ENCODE measurements at regions not wholly inside any gene's neighbourhood (a gene's known extent, or its start where the extent isn't known, plus 50 kb on each side); places are given as distances from the start of the nearest gene placed in this dataset.

DNA sequence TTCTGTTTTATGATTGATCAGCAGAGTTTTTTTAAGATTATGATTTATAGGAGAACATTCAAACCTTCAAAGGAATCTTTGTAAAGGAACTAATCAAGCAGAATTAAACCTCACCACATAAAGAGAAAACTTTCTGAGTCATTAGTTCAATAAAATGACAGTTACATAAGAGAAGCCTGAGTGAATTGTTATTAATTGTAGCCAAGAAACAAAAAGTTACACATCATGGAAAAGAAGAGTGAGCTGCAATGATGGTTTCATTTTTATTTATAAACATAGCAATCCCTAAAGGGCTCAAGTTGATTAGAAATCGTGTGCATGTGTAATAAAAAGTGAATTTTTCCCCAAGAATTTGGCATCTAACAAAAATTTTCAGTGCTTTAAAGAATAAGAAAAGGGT, 731.4 kb downstream of the LTN1 start:
- Histone ChIP-seq H3K4me2 (ENCODE audit: low read depth, low read length, poor library complexity, severe bottlenecking) (no peak overlapping the region), H3K9me2 (replicated peaks; ENCODE audit: low read depth, low read length) (no peaks in the 10 kb centered on the region), H4K20me1 (ENCODE audit: insufficient read depth, low read length, poor library complexity, severe bottlenecking) (no peaks in the 10 kb centered on the region), H2AFZ (ENCODE audit: low read length) (no peak overlapping the region), H3K79me2 (ENCODE audit: insufficient read depth, low read length) (no peaks in the 10 kb centered on the region), H3K36me3 (ENCODE audit: insufficient read depth, low read length) (no peaks in the 10 kb centered on the region), H3K9me3 (ENCODE audit: insufficient read depth, low read depth, low read length) (no peaks in the 10 kb centered on the region; the same call in 1 of the 2 replicates), H3F3A (ENCODE audit: low read depth) (no peaks in the 10 kb centered on the region), H3K9ac (ENCODE audit: low read depth, low read length, poor library complexity, severe bottlenecking) (no peak overlapping the region), H3K4me1 (ENCODE audit: insufficient read depth, low read length, poor library complexity, severe bottlenecking) (no peaks in the 10 kb centered on the region), H3K4me3 (ENCODE audit: low read length, poor library complexity, severe bottlenecking) (no peak overlapping the region), H3K27me3 (ENCODE audit: insufficient read depth, low read length, poor library complexity, severe bottlenecking) (no peaks in the 10 kb centered on the region)
- no peak for TF ChIP-seq EZH2phosphoT487 (IDR thresholded peaks at IDR 0.05; ENCODE audit: borderline replicate concordance)
- TF ChIP-seq, protein P1, sequence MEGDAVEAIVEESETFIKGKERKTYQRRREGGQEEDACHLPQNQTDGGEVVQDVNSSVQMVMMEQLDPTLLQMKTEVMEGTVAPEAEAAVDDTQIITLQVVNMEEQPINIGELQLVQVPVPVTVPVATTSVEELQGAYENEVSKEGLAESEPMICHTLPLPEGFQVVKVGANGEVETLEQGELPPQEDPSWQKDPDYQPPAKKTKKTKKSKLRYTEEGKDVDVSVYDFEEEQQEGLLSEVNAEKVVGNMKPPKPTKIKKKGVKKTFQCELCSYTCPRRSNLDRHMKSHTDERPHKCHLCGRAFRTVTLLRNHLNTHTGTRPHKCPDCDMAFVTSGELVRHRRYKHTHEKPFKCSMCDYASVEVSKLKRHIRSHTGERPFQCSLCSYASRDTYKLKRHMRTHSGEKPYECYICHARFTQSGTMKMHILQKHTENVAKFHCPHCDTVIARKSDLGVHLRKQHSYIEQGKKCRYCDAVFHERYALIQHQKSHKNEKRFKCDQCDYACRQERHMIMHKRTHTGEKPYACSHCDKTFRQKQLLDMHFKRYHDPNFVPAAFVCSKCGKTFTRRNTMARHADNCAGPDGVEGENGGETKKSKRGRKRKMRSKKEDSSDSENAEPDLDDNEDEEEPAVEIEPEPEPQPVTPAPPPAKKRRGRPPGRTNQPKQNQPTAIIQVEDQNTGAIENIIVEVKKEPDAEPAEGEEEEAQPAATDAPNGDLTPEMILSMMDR (conservative IDR thresholded peaks at IDR 0.05; ENCODE audit: low read length) = no peak

DNA sequence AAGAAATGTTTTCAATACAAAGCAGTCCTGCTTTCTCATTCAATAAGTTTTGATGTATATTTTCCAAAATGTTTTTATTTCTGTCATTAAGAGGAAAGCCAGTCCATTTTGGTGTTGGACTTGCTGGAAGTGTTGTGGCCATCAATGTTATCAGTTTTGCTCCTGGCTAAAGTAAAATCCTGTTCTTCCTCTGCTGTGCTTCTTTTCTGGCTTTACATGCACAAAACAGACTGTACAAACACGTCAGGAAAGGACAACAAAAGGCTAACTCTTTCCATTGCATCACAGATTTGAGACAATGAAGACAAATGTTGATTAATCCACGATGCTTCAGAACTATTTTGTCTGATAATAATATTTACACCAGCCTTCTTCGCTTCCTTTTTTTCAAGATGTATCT, 735.4 kb downstream of the LTN1 start:
- Histone ChIP-seq H3F3A (ENCODE audit: low read depth) (no peaks in the 10 kb centered on the region), H3K9me3 (ENCODE audit: insufficient read depth, low read depth, low read length) (no peaks in the 10 kb centered on the region), H3K4me1 (ENCODE audit: insufficient read depth, low read length, poor library complexity, severe bottlenecking) (no peaks in the 10 kb centered on the region), H3K9ac (ENCODE audit: low read depth, low read length, poor library complexity, severe bottlenecking) (no peak overlapping the region), H2AFZ (ENCODE audit: low read length) (no peak overlapping the region), H3K27me3 (ENCODE audit: insufficient read depth, low read length, poor library complexity, severe bottlenecking) (no peaks in the 10 kb centered on the region), H3K36me3 (ENCODE audit: insufficient read depth, low read length) (no peaks in the 10 kb centered on the region), H4K20me1 (ENCODE audit: insufficient read depth, low read length, poor library complexity, severe bottlenecking) (no peaks in the 10 kb centered on the region), H3K79me2 (ENCODE audit: insufficient read depth, low read length) (no peaks in the 10 kb centered on the region), H3K9me2 (replicated peaks; ENCODE audit: low read depth, low read length) (no peaks in the 10 kb centered on the region), H3K4me2 (ENCODE audit: low read depth, low read length, poor library complexity, severe bottlenecking) (no peak overlapping the region), H3K4me3 (ENCODE audit: low read length, poor library complexity, severe bottlenecking) (no peak overlapping the region)
- TF ChIP-seq, protein P1 (conservative IDR thresholded peaks at IDR 0.05; ENCODE audit: low read length) = no peak
- TF ChIP-seq EZH2phosphoT487 (IDR thresholded peaks at IDR 0.05; ENCODE audit: borderline replicate concordance) = no peak

GRCh38 chr21:28256837-28257236, 735.8 kb downstream of the LTN1 start:
- H3K4me3 ChIP-seq (ENCODE audit: low read length, poor library complexity, severe bottlenecking) = no peak overlapping the region
- no peak overlapping the region for H3K4me2 ChIP-seq (ENCODE audit: low read depth, low read length, poor library complexity, severe bottlenecking)
- H3K9me3 ChIP-seq (ENCODE audit: insufficient read depth, low read depth, low read length) = no peaks in the 10 kb centered on the region
- TF ChIP-seq, protein P1 (conservative IDR thresholded peaks at IDR 0.05; ENCODE audit: low read length) = no peak
- no peak for TF ChIP-seq EZH2phosphoT487 (IDR thresholded peaks at IDR 0.05; ENCODE audit: borderline replicate concordance)
- H3K79me2 ChIP-seq (ENCODE audit: insufficient read depth, low read length) = no peaks in the 10 kb centered on the region
- no peak overlapping the region for H3K9ac ChIP-seq (ENCODE audit: low read depth, low read length, poor library complexity, severe bottlenecking)
- H3K27me3 ChIP-seq (ENCODE audit: insufficient read depth, low read length, poor library complexity, severe bottlenecking) = no peaks in the 10 kb centered on the region
- H3K36me3 ChIP-seq (ENCODE audit: insufficient read depth, low read length) = no peaks in the 10 kb centered on the region
- H3K4me1 ChIP-seq (ENCODE audit: insufficient read depth, low read length, poor library complexity, severe bottlenecking) = no peaks in the 10 kb centered on the region
- H3K9me2 ChIP-seq (replicated peaks; ENCODE audit: low read depth, low read length) = no peaks in the 10 kb centered on the region
- no peaks in the 10 kb centered on the region for H3F3A ChIP-seq (ENCODE audit: low read depth)
- no peak overlapping the region for H2AFZ ChIP-seq (ENCODE audit: low read length)
- no peaks in the 10 kb centered on the region for H4K20me1 ChIP-seq (ENCODE audit: insufficient read depth, low read length, poor library complexity, severe bottlenecking)

Data from Loucy (cell line).